Mucosa of gallbladder (tissue), 1 donor: ENCODE measurements at regions not wholly inside any gene's neighbourhood (a gene's known extent, or its start where the extent isn't known, plus 50 kb on each side); places are given as distances from the start of the nearest gene placed in this dataset.
"Not testable (repeated sequence)": the region's sequence is repeated elsewhere in the genome, so short reads cannot be mapped to it uniquely, and the experiment has no call there.

Experiments used
- DNase-seq: peaks from one replicate; pipeline ENCODE4 v3.0.0-alpha.2; 2020; ENCODE audit warnings: low spot score
- donor health status: DM: no; HTN: no; CAD: no.

DNA sequence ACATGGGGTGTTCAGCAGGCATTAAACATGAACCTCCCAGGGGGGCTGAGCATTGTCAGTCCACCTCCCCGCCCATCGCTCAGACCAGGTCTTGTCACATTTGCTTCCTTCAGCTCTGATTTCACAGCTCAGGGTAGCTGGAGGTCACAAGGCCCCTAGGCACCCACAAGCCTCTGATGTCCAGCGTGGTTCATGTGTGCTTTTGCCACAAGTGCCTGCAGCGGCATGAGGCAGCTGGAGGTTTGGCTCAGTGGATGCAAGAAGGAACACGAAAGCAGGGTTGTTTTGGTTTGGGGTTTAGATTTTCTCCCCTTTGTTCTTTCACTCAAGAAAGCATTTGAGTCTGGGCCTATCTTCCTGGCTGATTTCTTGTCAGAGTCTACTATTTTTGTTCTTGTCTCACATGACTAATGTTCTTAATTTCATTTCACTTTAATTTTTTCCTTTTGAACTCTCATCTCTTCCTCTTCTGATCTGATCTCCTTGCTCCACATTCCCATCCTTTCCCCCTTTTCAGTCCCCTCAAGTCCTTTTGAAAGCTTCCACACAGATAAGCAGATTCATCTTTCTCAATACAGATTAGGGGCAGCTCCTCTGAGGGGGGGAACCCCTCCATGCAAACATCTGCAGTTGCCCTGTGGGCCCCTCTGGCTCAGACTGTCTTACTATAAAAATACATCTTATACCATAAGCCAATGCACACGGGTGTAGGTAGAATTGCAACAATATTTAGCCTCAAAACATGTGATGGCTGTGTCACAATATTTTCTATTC, 68.1 kb upstream of the CEP85L start:
- no peak for DNase-seq

DNA sequence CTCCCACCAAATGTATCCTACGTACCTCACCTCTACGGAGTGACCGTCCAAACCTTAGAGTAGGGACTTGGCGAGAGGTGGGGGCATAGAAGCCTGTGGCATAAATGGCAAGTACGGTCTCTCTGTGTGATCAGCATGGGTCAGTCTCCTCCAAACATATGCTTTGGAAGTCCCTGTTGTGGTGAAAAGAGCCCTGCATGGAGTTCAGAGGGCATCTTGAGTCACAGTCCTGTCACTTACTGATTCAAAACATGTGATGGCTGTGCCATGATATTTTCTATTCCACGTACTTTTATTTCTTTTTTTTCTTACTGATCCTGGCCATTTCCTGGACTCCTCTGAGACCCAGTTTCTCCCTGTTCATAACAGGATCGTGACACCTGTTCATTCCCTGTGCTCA, 67.5 kb upstream of the CEP85L start:
- DNase-seq, result no peak

DNA sequence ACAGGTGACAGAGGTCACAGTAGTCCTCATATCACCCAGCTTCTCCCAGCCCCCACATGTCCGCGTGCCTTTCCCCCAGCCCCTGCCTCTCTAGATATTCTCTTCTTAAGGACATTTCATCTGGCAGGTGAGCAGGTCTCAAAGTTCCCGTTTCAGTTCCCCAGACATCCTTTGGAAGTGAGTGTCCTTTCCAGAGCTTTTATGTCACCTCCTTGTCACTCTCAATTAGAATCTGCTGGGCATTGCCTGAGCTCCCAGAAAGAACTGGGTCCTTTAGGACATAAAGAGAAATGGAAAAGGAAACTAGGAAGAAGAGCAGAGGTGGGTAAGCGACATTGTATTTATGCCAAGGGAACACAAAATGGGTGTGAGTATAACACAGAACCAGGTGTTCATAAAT, 66.9 kb upstream of the CEP85L start:
- no peak for DNase-seq

DNA sequence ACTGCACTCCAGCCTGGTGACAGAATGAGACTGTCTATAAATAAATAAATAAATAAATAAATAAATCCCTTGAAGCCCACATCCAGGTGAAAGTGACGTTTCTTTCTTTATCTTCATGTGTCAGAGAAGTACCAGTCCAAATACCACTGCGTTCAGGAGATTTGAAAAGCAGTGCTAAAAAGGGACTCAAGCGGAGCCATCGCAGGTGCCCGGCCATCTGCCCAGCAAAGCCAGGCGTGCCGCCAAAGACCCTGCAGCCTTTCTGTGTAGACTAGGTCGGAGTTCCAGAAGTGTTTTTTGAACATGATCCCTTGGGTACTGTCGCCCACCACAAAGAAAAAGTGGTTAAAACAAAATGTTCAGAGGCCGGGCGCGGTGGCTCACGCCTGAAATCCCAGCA, 65.7 kb upstream of the CEP85L start:
- DNase-seq, result no peak

DNA sequence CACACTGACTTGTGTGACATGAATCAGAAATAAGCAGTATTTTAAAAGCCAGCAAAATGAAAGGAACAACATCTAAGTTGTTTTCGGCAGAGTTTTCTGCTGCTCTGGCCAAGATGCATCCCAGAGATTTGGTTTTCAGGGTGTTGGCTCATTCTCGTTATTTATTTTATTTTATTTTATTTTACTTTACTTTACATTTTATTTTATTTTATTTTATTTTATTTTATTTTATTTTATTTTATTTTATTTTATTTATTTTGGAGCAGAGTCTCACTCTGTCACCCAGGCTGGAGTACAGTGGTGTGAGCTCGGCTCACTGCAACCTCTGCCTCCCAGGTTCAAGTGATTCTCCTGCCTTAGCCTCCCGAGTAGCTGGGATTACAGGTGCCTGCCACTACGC, 64.5 kb upstream of the CEP85L start:
- DNase-seq, result not testable (repeated sequence)

DNA sequence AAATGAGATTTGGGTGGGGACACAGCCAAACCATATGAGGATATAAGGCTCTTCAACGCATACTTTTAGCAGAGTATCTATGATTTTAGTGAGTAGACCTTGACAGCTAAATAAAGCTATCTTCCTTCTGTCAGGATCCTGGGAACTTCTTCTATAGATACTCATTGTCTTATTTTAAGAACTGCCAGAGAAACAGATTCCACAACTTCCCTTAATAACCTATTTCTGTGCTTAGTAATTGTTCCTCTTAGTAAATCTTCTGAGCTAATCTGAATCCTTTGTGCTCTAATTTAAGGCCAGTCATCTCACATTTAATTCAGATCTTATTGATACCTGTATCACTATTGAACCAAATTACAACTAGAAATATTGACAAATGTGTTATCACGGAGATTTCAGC, 64.0 kb upstream of the CEP85L start:
- no peak for DNase-seq

DNA sequence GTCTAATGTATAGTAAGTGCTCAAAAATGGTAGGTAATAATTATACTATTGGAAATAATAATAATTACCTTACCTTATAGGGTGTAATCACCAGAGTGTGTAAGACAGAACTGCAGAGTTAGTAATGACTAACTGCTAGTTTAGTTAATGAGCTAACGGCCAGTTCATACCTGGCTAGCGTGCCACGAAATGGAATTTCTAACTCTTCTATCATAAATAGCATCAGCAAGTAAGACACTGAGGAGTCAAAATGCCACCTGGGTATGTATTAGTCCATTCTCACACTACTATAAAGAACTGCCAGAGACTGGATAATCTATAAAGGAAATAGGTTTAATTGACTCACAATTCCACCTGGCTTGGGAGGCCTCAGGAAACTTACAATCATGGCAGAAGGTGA, 63.4 kb upstream of the CEP85L start:
- no peak for DNase-seq

DNA sequence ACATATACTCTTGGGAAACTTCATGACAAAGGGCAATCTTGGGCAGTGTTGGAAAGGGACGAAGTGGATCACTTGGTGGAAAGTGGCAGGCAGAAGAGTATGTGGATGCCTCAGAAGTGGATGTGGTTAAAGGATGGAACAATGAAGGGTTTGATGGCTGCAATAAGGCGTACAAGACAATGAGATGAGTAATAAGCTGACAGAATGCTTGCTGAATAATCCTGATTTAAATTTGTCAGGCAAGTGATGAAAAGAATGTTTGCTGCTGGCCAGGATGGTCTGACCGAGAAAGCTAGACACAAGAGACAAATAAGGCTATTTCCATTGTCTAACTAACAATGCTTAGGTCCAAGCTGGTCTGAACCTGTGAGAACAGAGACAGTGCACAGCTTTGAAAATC, 61.6 kb upstream of the CEP85L start:
- DNase-seq, result no peak

DNA sequence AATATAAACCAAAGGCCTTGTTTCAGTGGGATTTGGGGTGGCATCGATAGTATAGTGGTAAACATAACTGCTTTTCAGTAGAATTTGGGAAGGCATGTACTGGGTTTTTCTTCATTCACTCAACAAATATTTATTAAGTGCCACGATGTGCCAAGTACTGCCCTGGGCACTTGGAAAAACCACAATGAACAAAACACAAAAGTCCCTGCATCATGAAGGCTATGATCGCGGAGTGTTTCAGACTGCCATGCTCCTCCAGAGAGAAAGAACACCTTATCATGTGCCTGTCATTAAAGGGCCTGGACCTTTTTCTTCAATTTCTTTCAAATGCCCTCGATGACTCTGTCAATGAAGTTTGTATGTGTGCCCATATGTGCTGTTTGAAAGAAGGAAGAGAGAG, 59.2 kb upstream of the CEP85L start:
- DNase-seq, result no peak

DNA sequence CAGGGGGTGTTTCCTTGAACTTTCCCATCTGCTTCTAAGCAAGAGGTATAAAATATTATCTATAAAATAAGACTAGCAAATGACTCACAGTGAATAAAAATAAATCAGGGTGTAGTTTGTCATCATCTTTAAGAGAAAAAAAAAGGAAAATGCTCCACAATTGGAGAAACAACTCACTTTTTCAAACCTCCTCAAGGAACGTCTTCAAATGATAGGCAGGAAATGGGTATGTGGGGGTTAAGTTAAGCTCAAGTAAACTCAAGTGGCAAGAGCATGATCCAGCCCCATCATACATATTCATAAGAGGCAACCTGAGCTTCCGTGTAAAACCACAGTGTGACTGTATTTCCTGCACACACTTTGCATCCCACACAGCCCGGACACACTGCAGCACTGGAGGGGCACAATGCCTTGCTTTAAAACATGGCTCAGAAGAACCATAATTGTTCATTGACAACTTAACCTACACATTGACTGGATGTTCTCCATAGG, 58.5 kb upstream of the CEP85L start:
- peak; percentile 16 for DNase-seq

DNA sequence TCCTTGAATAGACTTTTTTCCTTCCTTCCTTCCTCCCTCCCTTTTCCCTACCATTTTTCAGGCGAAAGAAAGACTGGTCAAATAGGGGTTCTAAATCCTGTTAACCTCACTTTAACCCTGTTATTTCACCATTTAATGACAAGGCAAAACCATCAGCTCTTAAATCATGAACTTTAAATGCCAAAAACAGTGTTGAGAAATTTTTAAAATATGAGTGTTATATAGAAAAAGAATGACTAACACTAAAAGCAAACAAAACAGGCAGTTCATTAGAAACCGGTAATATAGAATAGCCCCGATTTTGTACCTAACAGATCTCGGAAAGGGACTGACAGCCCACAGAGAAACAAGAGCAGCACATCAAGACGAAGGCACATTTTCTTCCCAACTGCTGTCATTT, 57.4 kb upstream of the CEP85L start:
- no peak for DNase-seq

DNA sequence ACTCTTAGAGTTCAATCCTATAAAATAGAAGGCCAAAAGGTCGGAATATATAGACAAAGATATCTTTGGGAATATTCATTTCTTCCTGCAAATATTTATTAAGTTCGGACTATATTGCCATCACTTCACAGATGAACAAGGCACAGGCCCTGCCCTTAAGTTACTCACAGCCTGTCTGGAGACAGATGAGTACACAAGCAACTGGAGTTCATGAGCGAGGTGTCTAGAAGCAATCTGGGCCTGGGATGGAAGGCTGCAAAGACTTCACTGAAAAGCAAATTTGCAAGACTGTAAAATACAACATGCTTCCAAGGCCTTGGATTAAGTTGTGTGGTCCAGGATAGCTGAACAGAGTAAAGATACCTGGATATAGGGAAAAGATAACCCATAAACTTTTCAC, 56.7 kb upstream of the CEP85L start:
- no peak for DNase-seq

DNA sequence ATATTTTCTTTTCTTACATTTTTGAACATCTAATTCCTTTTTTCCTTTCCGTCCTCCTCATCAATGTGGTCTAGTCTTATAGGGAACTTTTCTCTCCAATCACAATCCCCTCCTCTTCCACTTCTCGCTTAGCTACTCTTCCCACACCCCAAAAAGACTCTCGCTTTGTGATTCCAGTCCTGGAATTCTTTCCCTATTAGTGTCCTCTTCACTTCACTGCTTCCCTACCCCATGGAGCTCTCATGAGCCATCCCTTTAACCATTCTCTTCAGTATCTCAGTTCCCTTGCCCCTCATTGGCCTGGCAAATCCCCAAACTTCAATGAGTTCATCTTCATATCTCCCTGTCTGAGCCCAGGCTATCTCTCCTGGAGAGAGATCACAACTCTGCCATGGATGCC, 55.3 kb upstream of the CEP85L start:
- DNase-seq, result no peak

DNA sequence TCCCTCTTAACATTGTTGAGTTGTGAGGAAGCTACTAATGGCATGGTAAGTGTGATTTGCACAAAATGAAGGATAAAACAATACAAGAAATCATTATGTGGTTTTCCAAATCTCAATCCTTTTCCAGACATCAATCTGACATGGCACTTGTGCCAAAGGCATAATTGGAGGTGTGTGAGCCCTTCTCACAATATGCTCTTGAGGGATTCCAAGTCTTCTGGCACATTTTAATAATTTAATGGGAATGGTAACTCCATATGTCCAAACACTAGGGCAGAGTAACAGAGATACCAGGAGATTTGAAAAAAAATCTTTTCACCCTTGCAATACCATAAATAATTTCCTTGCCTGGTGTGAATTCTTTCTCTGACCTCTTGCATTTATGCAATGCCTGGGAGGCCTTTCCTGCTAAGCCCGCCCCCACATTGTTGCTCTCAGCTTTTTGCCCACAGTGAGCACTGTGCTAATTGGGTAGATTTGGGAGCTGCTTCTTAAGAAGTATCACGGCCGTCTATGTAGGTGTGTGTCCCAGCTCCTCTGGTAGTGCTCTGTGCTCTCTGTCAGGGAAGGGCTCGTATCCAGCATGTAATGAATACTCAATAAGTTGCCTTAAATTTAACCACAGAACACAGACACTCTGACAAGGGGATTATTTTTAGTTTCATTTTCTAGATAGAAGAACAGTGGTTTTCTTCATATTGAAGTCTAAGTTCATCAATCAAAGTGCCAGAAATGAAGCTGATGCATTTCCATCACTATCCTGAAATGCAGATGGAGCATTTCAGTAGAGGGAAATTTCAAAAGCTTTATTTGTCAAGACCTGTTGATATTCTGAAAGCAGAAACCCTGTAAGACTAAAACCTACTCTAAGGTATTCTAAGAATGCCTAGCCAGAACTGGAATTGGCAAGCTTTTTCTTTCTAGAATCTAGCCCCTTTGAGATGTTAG, 54.4 kb upstream of the CEP85L start:
- DNase-seq, result no peak

DNA sequence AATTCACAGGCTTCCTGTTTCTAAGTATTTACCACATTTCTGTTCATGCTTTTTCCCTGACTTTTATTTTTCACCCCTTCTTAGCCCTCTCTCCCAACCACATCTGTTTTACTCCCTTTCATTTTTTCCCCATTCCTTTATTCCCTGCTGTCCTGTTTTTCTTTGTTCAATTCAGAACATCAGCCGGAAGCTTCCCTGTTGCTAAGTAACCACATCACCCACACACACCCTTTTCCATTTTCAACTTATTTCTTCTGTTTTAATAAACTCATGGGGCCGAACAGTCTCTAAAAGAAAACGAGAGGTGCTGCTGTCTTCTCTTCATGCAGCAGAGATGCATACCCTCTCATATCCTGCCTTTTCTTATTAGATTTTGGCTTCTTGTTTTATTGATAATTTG, 53.5 kb upstream of the CEP85L start:
- DNase-seq, result no peak

DNA sequence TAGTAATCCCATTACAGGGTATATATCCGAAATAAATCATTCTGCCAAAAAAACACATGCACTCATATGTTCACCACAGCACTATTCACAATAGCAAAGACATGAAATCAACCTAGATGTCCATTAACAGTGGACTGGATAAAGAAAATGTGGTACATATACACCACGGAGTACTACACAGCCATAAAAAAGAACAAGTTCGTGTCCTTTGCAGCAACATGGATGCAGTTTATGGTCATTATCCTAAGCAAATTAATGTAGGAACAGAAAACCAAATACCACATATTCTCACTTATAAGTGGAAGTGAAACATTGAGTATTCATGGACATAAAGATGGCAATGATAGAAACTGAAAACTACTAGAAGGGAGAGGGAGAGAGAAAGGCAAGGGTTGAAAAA, 49.9 kb upstream of the CEP85L start:
- not testable (repeated sequence) for DNase-seq
